ENCODE measurements at regions not wholly inside any gene's neighbourhood (a gene's known extent, or its start where the extent isn't known, plus 50 kb on each side); places are given as distances from the start of the nearest gene placed in this dataset.

- TF ChIP-seq ZNF121 (CRISPR knock-in tag; IDR thresholded peaks at IDR 0.05) (no peak), NFYB (CRISPR knock-in tag; conservative IDR thresholded peaks at IDR 0.05; ENCODE audit: low read depth) (no peak), ATF3 (CRISPR knock-in tag; conservative IDR thresholded peaks at IDR 0.05) (no peak), STAT6 (CRISPR knock-in tag; conservative IDR thresholded peaks at IDR 0.05; ENCODE audit: low read depth) (no peak), CTCF (IDR thresholded peaks at IDR 0.05) (no peak), ZNF416 (CRISPR knock-in tag; IDR thresholded peaks at IDR 0.05) (no peak), AR (CRISPR knock-in tag; IDR thresholded peaks at IDR 0.05) (no peak)
These were observed 225.6 kb downstream of the MINAR1 start for GRCh38 chr15:79657722-79658121.

Data from WTC11 (cell line).